Tibial nerve (tissue), 4 donors: ENCODE measurements at regions not wholly inside any gene's neighbourhood (a gene's known extent, or its start where the extent isn't known, plus 50 kb on each side); places are given as distances from the start of the nearest gene placed in this dataset.

Experiments used
- EP300 ChIP-seq, 2 donors: sonication (generic); formaldehyde crosslinking; IDR thresholded peaks; one replicate each; pipeline ENCODE4 v1.6.1; 2017; ENCODE audit warnings: antibody characterized with exemption in 2 of 2, mild to moderate bottlenecking in 1 of 2
- POLR2A ChIP-seq, 2 donors: fragments of 450-650 bp; IDR thresholded peaks; one replicate each; pipeline ENCODE4 v1.6.1; 2017; ENCODE audit warnings: antibody characterized with exemption in 2 of 2, mild to moderate bottlenecking in 2 of 2, moderate library complexity in 2 of 2
- TF ChIP-seq, protein P1 (sequence below), 5 experiments: fragments of 200-600 bp in 3 of 5; fragments of 450-650 bp in 2 of 5; sonication (generic) in 3 of 5; IDR thresholded peaks; one replicate each; pipeline ENCODE4 v1.5.1; 2016 to 2019; ENCODE audit warnings: antibody characterized with exemption in 5 of 5, mild to moderate bottlenecking in 3 of 5, moderate library complexity in 2 of 5

DNA sequence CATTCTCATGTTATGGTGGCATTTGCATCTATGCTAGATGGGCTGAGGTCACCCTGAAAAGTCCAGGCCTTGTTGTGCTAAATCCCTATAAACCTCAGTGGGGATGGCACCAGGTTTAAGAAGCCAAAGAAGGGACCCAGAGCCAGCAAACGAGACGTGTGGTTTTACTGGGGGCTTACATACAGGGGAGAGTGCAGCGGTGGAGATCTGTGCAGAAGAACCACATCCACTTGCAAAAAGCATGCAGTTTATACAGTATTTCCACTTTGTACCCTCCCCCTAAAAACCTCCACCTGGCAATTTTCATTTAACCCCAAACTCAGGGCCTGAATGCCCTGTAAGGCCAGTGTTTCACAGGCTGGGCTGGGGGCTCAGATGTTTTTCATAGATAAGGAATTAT, 134.9 kb upstream of the GATB start:
- no peak for TF ChIP-seq POLR2A (IDR thresholded peaks at IDR 0.05)
- TF ChIP-seq, protein P1, sequence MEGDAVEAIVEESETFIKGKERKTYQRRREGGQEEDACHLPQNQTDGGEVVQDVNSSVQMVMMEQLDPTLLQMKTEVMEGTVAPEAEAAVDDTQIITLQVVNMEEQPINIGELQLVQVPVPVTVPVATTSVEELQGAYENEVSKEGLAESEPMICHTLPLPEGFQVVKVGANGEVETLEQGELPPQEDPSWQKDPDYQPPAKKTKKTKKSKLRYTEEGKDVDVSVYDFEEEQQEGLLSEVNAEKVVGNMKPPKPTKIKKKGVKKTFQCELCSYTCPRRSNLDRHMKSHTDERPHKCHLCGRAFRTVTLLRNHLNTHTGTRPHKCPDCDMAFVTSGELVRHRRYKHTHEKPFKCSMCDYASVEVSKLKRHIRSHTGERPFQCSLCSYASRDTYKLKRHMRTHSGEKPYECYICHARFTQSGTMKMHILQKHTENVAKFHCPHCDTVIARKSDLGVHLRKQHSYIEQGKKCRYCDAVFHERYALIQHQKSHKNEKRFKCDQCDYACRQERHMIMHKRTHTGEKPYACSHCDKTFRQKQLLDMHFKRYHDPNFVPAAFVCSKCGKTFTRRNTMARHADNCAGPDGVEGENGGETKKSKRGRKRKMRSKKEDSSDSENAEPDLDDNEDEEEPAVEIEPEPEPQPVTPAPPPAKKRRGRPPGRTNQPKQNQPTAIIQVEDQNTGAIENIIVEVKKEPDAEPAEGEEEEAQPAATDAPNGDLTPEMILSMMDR (IDR thresholded peaks at IDR 0.05), result no peak
- no peak for TF ChIP-seq EP300 (IDR thresholded peaks at IDR 0.05)
